NCI-H2171 (cell line): ENCODE measurements at regions not wholly inside any gene's neighbourhood (a gene's known extent, or its start where the extent isn't known, plus 50 kb on each side); places are given as distances from the start of the nearest gene placed in this dataset.
A peak's percentile ranks its signal among the peaks of the same experiment; 100 is the strongest.

Experiments
- DNase-seq: peaks from one replicate; lab custom pipeline; 2025; lab: John Stamatoyannopoulos, UW

DNA sequence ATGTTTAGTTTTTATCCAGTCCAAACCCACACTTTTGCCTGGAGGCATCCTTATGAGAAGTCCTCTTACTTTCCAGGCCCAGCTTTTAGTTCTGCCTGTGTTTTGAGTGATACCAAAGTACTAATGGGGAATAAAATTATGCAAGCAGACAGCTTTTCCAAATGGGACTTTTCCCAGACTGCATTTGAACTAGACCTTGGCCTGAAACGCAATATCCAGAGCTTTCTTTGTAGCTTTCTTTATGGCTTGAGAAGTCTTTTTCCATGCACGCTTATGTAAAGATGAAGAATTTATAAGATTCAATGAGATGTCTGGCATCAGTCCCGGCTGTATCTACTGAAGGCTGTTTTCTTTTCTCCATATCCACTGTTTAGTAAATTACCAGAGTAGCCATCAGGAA, 236.6 kb upstream of the RAB4A start:
- no peak for DNase-seq

DNA sequence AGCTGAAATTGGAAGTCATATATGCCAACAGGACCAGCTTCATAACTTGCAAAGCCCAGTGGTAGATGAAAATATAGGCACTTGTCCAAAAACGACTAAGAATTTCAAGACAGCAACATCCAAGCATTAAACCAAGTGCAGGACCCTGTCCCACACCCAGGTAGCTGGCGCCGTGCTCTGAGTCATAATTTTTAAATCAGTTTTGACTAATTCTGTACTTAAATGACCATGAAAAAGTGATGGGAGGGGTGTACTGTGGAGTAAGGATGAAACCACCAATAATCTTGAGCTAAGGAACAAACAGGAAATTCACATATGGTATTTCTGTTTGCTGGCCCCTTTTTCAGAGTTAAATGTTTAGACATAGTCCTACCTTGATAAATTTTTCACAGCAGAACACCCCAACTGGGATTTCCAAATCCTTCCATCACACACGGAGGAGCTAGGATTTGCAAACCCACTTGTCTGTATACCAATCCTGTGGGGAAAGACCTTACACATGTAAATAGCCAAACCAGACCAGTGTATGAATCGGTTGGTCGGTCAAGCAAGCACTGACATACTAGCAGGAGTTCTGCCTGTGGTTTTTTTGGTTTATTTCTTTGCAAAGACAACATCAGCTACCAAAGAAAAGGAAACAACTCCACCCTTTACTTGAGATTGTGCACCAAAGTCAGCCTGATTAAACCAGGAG, 235.7 kb upstream of the RAB4A start:
- no peak for DNase-seq

- no peak for DNase-seq
These were observed 235.2 kb upstream of the RAB4A start for GRCh38 chr1:229035748-229036082.

GRCh38 chr1:229037806-229038405, 233.0 kb upstream of the RAB4A start:
- DNase-seq, result no peak

- no peak for DNase-seq
These were observed 230.1 kb upstream of the RAB4A start for GRCh38 chr1:229040630-229041358.

- no peak for DNase-seq
These were observed 229.0 kb upstream of the RAB4A start for GRCh38 chr1:229041946-229042345.

DNA sequence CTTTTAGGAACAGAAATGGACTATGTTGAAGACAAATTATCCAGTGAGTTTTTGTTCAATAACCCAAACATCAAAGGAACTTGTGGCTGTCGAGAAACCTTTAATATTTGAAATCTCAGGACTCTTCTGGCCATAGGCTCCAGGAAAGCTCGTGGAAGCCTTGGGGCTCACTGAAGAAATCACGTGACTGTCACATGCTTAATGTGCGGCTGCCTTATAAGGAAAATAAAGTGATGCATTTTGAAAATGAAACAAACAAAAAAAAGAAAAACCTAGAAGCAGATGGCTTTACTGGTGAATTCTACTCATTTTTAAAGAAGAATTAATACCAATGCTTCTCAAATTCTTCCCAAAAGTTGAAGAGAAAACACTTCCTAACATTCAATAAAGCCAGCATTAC, 228.4 kb upstream of the RAB4A start:
- DNase-seq, result no peak

- DNase-seq, result no peak
These were observed 227.8 kb upstream of the RAB4A start for GRCh38 chr1:229043115-229043514.

GRCh38 chr1:229046251-229046853, 224.6 kb upstream of the RAB4A start:
- no peak for DNase-seq

DNA sequence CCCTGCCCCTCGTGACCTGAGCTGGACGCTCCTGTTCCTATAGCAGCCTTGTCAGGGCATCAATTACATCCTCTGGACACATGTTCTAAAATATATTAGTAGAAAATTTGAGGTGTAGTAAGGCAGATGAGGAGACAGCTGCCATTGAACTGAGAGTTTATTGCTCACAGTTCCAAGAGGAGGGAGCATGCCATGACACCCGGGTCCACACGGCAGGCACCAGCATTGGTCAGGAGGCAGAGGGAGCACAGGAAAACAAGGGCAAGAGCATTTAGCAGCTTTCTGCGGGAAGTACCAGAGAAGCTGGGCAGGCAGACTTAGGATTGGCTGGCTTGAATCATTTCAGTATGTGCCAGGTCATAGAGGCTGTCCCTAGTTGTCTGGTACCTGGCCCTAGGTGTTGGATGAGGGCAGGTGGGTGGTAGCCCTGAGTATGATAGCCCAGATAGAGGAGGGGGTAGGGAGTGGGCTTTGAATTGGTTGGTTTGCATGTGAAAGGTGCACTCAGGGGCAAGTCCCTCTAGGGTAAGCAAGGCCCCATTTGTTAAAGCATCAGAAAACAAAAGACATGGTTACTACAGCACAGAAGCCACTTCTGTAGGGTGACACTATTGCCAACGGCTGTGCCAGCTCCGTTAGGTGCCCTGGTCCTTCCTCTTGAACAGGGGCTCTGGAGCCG, 223.6 kb upstream of the RAB4A start:
- no peak for DNase-seq

- no peak for DNase-seq
These were observed 222.9 kb upstream of the RAB4A start for GRCh38 chr1:229047840-229048620.

DNA sequence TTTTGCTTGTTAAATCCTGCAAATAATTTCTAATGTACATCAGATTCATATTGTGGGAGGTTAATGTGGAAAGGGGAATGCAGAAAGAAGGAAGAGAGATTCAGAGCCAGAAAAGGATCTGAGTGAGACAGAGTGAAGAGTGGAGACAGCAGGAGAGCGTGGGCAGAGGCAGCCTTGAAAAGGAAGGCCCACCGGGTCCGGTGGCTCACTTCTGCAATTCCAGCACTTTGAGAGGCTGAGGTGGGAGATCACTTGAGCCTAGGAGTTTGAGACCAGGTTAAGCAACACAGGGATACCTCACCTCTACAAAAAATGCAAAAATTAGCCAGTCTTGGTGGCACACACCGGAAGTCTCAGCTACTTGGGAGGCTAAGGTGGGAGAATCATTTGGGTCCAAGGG, 222.0 kb upstream of the RAB4A start:
- no peak for DNase-seq

DNA sequence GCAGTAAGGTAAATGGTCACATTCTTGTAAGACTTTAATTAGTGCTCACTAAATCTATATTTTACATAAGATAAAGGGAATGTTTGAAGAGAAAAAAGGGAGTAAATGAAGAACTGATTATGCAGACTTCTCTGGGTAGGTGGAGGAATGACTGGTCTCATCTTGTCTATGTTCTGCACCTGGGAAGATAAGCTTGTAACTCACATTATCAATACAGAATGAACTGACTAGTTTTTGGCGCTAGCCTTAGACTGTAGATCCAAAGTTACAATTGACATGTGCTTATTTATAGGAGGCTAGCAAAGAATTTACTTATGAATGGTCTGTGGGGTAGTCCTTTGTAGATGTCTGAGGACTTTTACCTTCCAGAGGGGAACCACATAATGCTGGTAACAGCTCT, 214.9 kb upstream of the RAB4A start:
- no peak for DNase-seq

GRCh38 chr1:229058111-229058561, 212.8 kb upstream of the RAB4A start:
- peak; percentile 67 for DNase-seq

- no peak for DNase-seq
These were observed 212.2 kb upstream of the RAB4A start for GRCh38 chr1:229058729-229059128.

DNA sequence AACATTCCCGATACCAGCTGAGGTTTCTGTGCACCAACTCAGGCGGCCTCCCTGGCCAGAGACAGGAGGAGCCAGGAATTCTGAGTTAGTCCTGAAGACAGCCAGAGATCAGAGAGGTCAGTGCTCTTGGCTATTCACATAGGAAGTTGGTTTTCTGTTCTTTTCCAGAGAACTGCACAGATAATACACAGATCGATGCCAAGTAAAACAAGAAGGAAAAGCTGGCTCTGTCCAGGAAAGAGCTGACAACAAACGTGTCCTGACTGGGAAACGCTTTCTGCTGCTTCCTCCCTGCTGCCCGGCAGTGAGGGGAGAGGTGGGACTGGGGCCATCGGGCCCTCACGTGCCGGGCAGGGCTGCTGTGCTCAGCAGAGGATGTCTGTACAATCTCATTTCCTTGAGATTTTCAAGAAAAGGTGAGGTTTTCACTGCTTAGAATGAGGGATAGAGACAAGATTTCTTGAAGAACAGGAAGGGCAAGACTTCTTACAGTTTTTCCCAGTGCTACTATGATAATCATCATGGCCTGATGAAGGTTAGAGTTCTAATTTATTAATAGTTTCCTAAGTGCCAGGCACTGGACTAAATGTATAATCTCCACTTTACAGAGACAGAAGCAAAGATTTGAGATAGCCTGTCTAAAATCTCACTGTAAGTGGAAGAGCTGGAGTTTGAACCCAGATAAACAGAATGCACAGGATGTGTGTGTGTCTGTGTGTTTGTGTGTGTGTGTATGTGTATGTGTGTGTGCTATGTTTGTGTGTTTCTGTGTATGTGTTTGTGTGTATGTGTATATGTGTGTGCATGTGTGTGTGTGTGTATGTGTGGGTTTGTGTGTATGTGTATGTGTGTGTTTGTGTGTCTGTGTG, 211.0 kb upstream of the RAB4A start:
- no peak for DNase-seq

- DNase-seq, result no peak
These were observed 208.8 kb upstream of the RAB4A start for GRCh38 chr1:229062135-229062534.

DNA sequence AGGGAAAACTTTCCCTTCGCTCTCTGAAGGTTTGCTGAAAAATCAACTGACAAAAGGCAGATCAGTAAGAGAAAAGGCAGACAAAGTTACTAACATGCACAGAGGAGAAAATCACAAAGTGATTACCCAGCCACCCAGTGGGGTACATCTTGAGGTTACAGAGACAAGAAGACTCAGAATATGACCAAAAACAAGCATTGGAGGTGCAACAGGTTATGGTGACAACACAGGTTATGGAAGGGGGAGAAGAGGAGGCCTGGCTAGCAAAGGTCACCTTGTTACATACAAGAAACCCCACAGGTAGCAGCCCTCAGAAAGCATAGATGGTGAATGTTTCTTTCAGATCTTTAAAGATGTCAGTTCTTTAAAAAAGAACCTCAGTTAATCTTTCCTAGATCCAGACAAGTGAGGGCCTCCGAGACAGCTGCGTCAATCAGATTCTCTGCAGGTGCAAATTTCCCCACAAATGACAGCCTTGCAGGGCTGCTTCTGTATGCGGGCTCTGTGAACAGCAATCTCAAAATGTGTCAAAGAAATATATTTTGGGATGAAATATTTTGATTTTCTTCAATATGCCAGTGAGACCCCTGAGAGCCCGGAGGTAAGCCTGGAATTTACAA, 207.6 kb upstream of the RAB4A start:
- DNase-seq, result no peak

DNA sequence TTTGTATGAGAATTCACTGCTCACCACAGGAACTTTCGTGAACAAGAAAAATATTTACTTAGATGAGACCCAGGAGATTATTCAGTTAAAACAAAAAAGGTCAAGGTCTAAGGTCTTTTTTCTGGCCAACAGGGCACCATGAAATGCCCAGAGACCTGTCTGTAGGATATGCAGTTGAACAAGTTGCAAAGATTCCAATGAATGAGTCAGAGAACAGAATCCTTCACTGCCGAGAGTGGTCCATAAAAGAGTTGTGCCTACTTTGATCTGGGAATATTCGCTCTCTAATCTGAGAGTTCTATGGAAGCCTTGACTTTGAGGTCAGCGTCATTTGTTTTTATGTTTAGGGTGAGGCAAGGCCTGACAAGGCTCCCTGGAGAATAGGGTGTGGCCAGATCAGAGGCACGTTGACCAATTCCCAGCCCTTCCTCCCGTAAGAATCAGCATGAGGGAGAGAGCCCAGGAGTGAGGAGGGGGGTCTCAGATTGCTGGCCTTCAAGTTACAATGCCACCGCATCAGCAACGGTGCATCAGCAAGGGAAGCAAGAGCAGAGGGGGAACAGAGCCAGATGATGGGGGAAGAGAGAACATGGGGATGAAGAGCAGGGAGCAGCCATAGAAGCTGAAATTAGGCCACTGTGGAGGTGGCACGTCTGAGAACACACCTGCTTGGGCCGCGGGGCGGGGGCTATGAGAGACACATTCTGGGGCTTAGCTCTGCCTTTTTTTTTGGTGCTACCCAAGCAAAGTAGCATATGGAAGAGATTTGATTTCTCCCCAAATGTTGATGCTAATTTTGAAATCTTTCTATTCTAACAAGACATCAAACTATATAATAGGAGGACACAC, 206.4 kb upstream of the RAB4A start:
- no peak for DNase-seq
